SK-N-SH (cell line): ENCODE measurements at regions not wholly inside any gene's neighbourhood (a gene's known extent, or its start where the extent isn't known, plus 50 kb on each side); places are given as distances from the start of the nearest gene placed in this dataset.

Experiments used
- CTCF ChIA-PET: fragments of 300-600, 350-600 bp; formaldehyde crosslinking; extraction: SDS; loops from one replicate; lab custom pipeline; 2021; lab: Yijun Ruan, JAX
- POLR2A ChIA-PET: fragments of 350-600 bp; sonication (Branson Sonifier 250); formaldehyde crosslinking; extraction: SDS; loops from one replicate; lab custom pipeline; 2020; ENCODE audit warnings: antibody characterized with exemption, inconsistent platforms; lab: Yijun Ruan, JAX
- DNase-seq: peaks from one replicate; pipeline ENCODE4 v3.0.0; 2012
- H2AFZ ChIP-seq: fragments of 200-600 bp; sonication (generic); 2 replicates; pipeline ENCODE4 v1.8.1; 2016; ENCODE audit warnings: antibody characterized with exemption, mild to moderate bottlenecking, low read depth
- H3F3A ChIP-seq: fragments of 200-600 bp; sonication (generic); replicated peaks from 2 replicates; pipeline ENCODE3; 2016; ENCODE audit warnings: antibody characterized with exemption, mild to moderate bottlenecking; ENCODE audit not compliant: insufficient read depth
- H3K27ac ChIP-seq, 2 experiments: fragments of 200-500 bp in 1 of 2; fragments of 200-600 bp in 1 of 2; sonication (Bioruptor generic) in 1 of 2; sonication (generic), shearing (Covaris generic) in 1 of 2; 2 replicates each; pipeline versions ENCODE4 v1.5.1 to v1.6.1; 2014 to 2016; ENCODE audit warnings: low read depth in 2 of 2, inconsistent platforms in 1 of 2, low read length in 1 of 2, mild to moderate bottlenecking in 1 of 2, mixed read lengths in 1 of 2
- H3K27me3 ChIP-seq: fragments of 200-600 bp; sonication (generic), shearing (Covaris generic); 2 replicates; pipeline ENCODE4 v1.6.1; 2016; ENCODE audit warnings: mixed run types; ENCODE audit not compliant: insufficient read depth
- H3K36me3 ChIP-seq, 2 experiments: fragments of 200-500 bp in 1 of 2; fragments of 200-600 bp in 1 of 2; sonication (Bioruptor generic) in 1 of 2; sonication (generic) in 1 of 2; replicated peaks in 1 of 2; 2 replicates each; pipeline versions ENCODE3 to v1.5.1; 2014 to 2016; ENCODE audit warnings: low read length in 1 of 2, mild to moderate bottlenecking in 1 of 2; ENCODE audit not compliant: insufficient read depth in 2 of 2, control insufficient read depth in 1 of 2
- H3K4me1 ChIP-seq, 2 experiments: fragments of 200-500 bp in 1 of 2; fragments of 200-600 bp in 1 of 2; sonication (Bioruptor generic) in 1 of 2; sonication (generic), shearing (Covaris generic) in 1 of 2; 2 replicates each; pipeline versions ENCODE4 v1.5.1 to v1.6.1; 2014 to 2016; ENCODE audit warnings: low read depth in 1 of 2, low read length in 1 of 2, mixed run types in 1 of 2; ENCODE audit not compliant: insufficient read depth in 2 of 2, control insufficient read depth in 1 of 2
- H3K4me2 ChIP-seq: fragments of 200-600 bp; sonication (generic), shearing (Covaris generic); 2 replicates; pipeline ENCODE4 v1.6.1; 2017; ENCODE audit warnings: mixed run types
- H3K4me3 ChIP-seq, 2 experiments: fragments of 200-500 bp in 1 of 2; fragments of 200-600 bp in 1 of 2; sonication (Bioruptor generic) in 1 of 2; sonication (generic), shearing (Covaris generic) in 1 of 2; 2 replicates each; pipeline versions ENCODE4 v1.5.1 to v1.8.1; 2014 to 2016; ENCODE audit warnings: low read depth in 2 of 2, inconsistent platforms in 1 of 2, low read length in 1 of 2, mild to moderate bottlenecking in 1 of 2, mixed read lengths in 1 of 2, moderate library complexity in 1 of 2
- H3K79me2 ChIP-seq: fragments of 200-600 bp; sonication (generic); 2 replicates; pipeline ENCODE4 v1.8.1; 2017; ENCODE audit warnings: mild to moderate bottlenecking; ENCODE audit not compliant: insufficient read depth
- H3K9ac ChIP-seq: fragments of 200-600 bp; sonication (generic); 2 replicates; pipeline ENCODE4 v1.6.1; 2017; ENCODE audit warnings: mixed run types
- H3K9me2 ChIP-seq: fragments of 200-600 bp; sonication (generic); 2 replicates; pipeline ENCODE4 v1.6.1; 2017; ENCODE audit warnings: mixed run types
- H3K9me3 ChIP-seq: fragments of 200-600 bp; sonication (generic); 2 replicates; pipeline ENCODE4 v1.6.1; 2017; ENCODE audit warnings: mixed run types, mild to moderate bottlenecking, moderate library complexity
- H4K20me1 ChIP-seq: fragments of 200-600 bp; sonication (generic); 2 replicates; pipeline ENCODE4 v1.6.1; 2017; ENCODE audit warnings: mild to moderate bottlenecking, mixed run types; ENCODE audit not compliant: insufficient read depth
- CTCF ChIP-seq: fragments of 200-600 bp; sonication (generic); IDR thresholded peaks from 2 replicates; pipeline ENCODE4 v1.6.1; 2017; ENCODE audit warnings: antibody characterized with exemption, mild to moderate bottlenecking, moderate library complexity
- ELF1 ChIP-seq: IDR thresholded peaks from 2 replicates; pipeline ENCODE4 v1.4.0; 2012
- EP300 ChIP-seq, 2 experiments: IDR thresholded peaks; 2 replicates each; pipeline versions ENCODE4 v1.4.0 to v1.6.1; 2012; ENCODE audit warnings: borderline replicate concordance in 1 of 2, low read depth in 1 of 2, low read length in 1 of 2
- EZH2phosphoT487 ChIP-seq: fragments of 200-600 bp; sonication (generic); IDR thresholded peaks from 2 replicates; pipeline ENCODE4 v1.6.1; 2017; ENCODE audit warnings: low read depth, mixed run types, mild to moderate bottlenecking, antibody characterized with exemption, moderate library complexity, borderline replicate concordance
- FOSL2 ChIP-seq: IDR thresholded peaks from 2 replicates; pipeline ENCODE4 v1.4.0; 2012; ENCODE audit warnings: low read depth, mild to moderate bottlenecking, moderate library complexity, borderline replicate concordance
- FOXJ3 ChIP-seq: sonication (generic); formaldehyde crosslinking; IDR thresholded peaks from 2 replicates; pipeline ENCODE4 v1.5.1; 2020; ENCODE audit warnings: mild to moderate bottlenecking, missing genetic modification reagents
- FOXM1 ChIP-seq: IDR thresholded peaks from 2 replicates; pipeline ENCODE4 v1.4.0; 2012; ENCODE audit warnings: low read depth, mild to moderate bottlenecking
- GABPA ChIP-seq: IDR thresholded peaks from 2 replicates; pipeline ENCODE4 v1.4.0; 2012; ENCODE audit warnings: low read depth, mild to moderate bottlenecking
- MAX ChIP-seq: IDR thresholded peaks from 2 replicates; pipeline ENCODE4 v1.4.0; 2012; ENCODE audit warnings: low read depth
- MEF2A ChIP-seq: IDR thresholded peaks from 2 replicates; pipeline ENCODE4 v1.4.0; 2012; ENCODE audit warnings: low read depth, borderline replicate concordance
- NFIC ChIP-seq: IDR thresholded peaks from 2 replicates; pipeline ENCODE4 v1.4.0; 2012; ENCODE audit warnings: borderline replicate concordance
- NRF1 ChIP-seq: IDR thresholded peaks from 2 replicates; pipeline ENCODE4 v1.6.1; 2012; ENCODE audit warnings: low read depth, mild to moderate bottlenecking, low read length
- POLR2AphosphoS5 ChIP-seq: IDR thresholded peaks from 2 replicates; pipeline ENCODE4 v1.6.1; 2012; ENCODE audit warnings: low read depth, low read length
- RXRA ChIP-seq: IDR thresholded peaks from 2 replicates; pipeline ENCODE4 v1.4.0; 2012; ENCODE audit warnings: low read depth, mild to moderate bottlenecking, borderline replicate concordance
- SIN3A ChIP-seq: IDR thresholded peaks from 2 replicates; pipeline ENCODE4 v1.6.1; 2012; ENCODE audit warnings: low read depth, mild to moderate bottlenecking, low read length, moderate library complexity, borderline replicate concordance
- SMC3 ChIP-seq: IDR thresholded peaks from 2 replicates; pipeline ENCODE4 v1.6.1; 2012; ENCODE audit warnings: low read depth, low read length, improper control_type of control experiment
- TCF12 ChIP-seq: IDR thresholded peaks from 2 replicates; pipeline ENCODE4 v1.4.0; 2012
- TEAD4 ChIP-seq: IDR thresholded peaks from 2 replicates; pipeline ENCODE4 v1.4.0; 2012; ENCODE audit warnings: mild to moderate bottlenecking, borderline replicate concordance; ENCODE audit not compliant: insufficient read depth
- USF1 ChIP-seq: IDR thresholded peaks from 2 replicates; pipeline ENCODE4 v1.4.0; 2012; ENCODE audit warnings: low read depth, borderline replicate concordance
- USF2 ChIP-seq: fragments of 150-350 bp; IDR thresholded peaks from 2 replicates; pipeline ENCODE4 v1.6.1; 2017; ENCODE audit warnings: antibody characterized with exemption, low read length, low read depth, borderline replicate concordance
- ZBTB33 ChIP-seq: IDR thresholded peaks from 2 replicates; pipeline ENCODE4 v1.4.0; 2012; ENCODE audit warnings: low read depth, borderline replicate concordance
- WGBS: methylation state at CpG from one replicate; pipeline ENCODE4 v1.1.6; 2017; ENCODE audit warnings: low lambda C conversion rate; 5-methylcytosine and 5-hydroxymethylcytosine counted together

GRCh38 chr3:103965764-103966163 lies 1400.9 kb upstream of the ALCAM start:
- 76% methylated on average over 6 of the region's 9 CpGs for WGBS
- no peaks in the 10 kb centered on the region for H4K20me1 ChIP-seq
- H3K36me3 ChIP-seq, result no peaks in the 10 kb centered on the region
- no peaks in the 10 kb centered on the region; a peak in 1 of 4 replicates for H3K4me1 ChIP-seq
- no peaks in the 10 kb centered on the region for H3K9me2 ChIP-seq
- H3K79me2 ChIP-seq, result no peaks in the 10 kb centered on the region
- H2AFZ ChIP-seq, result no peak overlapping the region
- H3K9ac ChIP-seq, result no peak overlapping the region
- no peak for TF ChIP-seq USF2
- no peak overlapping the region for H3K4me2 ChIP-seq
- no peaks in the 10 kb centered on the region for H3K9me3 ChIP-seq
- H3K27me3 ChIP-seq, result no peaks in the 10 kb centered on the region
- CTCF ChIA-PET, result interaction anchor here (0.9 kb wide), 1 partner anchor 546 kb away, joined by 3 read pairs; no protein-coding TSS in a partner anchor
- H3F3A ChIP-seq, result no peaks in the 10 kb centered on the region
- DNase-seq, result no peak
- POLR2A ChIA-PET, result no interaction called here
- H3K4me3 ChIP-seq, result no peak overlapping the region
- H3K27ac ChIP-seq, result no peak overlapping the region

- POLR2A ChIA-PET, result no interaction called here
- no peak overlapping the region for H2AFZ ChIP-seq
- no peak overlapping the region for H3K27ac ChIP-seq
- no peaks in the 10 kb centered on the region for H3F3A ChIP-seq
- no peaks in the 10 kb centered on the region for H3K36me3 ChIP-seq
- no peak overlapping the region for H3K4me3 ChIP-seq
- no peak overlapping the region for H3K9ac ChIP-seq
- H3K27me3 ChIP-seq, result no peaks in the 10 kb centered on the region
- H3K9me2 ChIP-seq, result no peaks in the 10 kb centered on the region
- no peak overlapping the region for H3K4me2 ChIP-seq
- no peak for DNase-seq
- CTCF ChIA-PET, result interaction anchor here (0.6 kb wide), 1 partner anchor 33 kb away, joined by 3 read pairs; no protein-coding TSS in a partner anchor
- TF ChIP-seq POLR2AphosphoS5 (no peak), SIN3A (no peak), FOXM1 (no peak), EP300 (IDR thresholded peaks at IDR 0.05; ENCODE audit: borderline replicate concordance in 1 of 2, low read depth in 1 of 2, low read length in 1 of 2) (no peak), USF1 (no peak), MEF2A (no peak), EZH2phosphoT487 (no peak), NFIC (no peak), MAX (no peak), GABPA (no peak), FOSL2 (no peak), ELF1 (no peak), CTCF (no peak), TEAD4 (no peak), TCF12 (no peak), FOXJ3 (CRISPR knock-in tag) (no peak), NRF1 (no peak), SMC3 (no peak), ZBTB33 (no peak), RXRA (no peak)
- TF ChIP-seq, all 33 proteins: peak for 0
- WGBS, result 100% methylated on average over 2 of the region's 3 CpGs
- Histone ChIP-seq H3K9me3 (no peaks in the 10 kb centered on the region), H4K20me1 (no peaks in the 10 kb centered on the region), H3K79me2 (no peaks in the 10 kb centered on the region), H3K4me1 (no peaks in the 10 kb centered on the region; a peak in 1 of 4 replicates)
Observed at GRCh38 chr3:103966749-103967148, 1400.0 kb upstream of the ALCAM start.
